ENCODE measurements at regions not wholly inside any gene's neighbourhood (a gene's known extent, or its start where the extent isn't known, plus 50 kb on each side); places are given as distances from the start of the nearest gene placed in this dataset.

GRCh38 chr5:164651546-164652275 is 1146.3 kb downstream of the MAT2B start:
- TF ChIP-seq, protein P1, sequence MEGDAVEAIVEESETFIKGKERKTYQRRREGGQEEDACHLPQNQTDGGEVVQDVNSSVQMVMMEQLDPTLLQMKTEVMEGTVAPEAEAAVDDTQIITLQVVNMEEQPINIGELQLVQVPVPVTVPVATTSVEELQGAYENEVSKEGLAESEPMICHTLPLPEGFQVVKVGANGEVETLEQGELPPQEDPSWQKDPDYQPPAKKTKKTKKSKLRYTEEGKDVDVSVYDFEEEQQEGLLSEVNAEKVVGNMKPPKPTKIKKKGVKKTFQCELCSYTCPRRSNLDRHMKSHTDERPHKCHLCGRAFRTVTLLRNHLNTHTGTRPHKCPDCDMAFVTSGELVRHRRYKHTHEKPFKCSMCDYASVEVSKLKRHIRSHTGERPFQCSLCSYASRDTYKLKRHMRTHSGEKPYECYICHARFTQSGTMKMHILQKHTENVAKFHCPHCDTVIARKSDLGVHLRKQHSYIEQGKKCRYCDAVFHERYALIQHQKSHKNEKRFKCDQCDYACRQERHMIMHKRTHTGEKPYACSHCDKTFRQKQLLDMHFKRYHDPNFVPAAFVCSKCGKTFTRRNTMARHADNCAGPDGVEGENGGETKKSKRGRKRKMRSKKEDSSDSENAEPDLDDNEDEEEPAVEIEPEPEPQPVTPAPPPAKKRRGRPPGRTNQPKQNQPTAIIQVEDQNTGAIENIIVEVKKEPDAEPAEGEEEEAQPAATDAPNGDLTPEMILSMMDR (IDR thresholded peaks at IDR 0.05; ENCODE audit: extremely low read depth in 1 of 2, insufficient read depth in 1 of 2, low read depth in 1 of 2, low read length in 2 of 2), result no peak
- TF ChIP-seq EZH2 (IDR thresholded peaks at IDR 0.05; ENCODE audit: borderline replicate concordance, low read depth, low read length, severe bottlenecking) (no peak), FOS (IDR thresholded peaks at IDR 0.05; ENCODE audit: borderline replicate concordance, insufficient read depth, low read length) (no peak), MYC (IDR thresholded peaks at IDR 0.05; ENCODE audit: low read depth, low read length) (no peak), POLR2A (IDR thresholded peaks at IDR 0.05; ENCODE audit: low read depth, low read length) (no peak)

All from endothelial cell of umbilical vein (primary cell).